Fibroblast of the aortic adventitia (primary cell): ENCODE measurements at regions not wholly inside any gene's neighbourhood (a gene's known extent, or its start where the extent isn't known, plus 50 kb on each side); places are given as distances from the start of the nearest gene placed in this dataset.
A peak's percentile ranks its signal among the peaks of the same experiment; 100 is the strongest.
"Not testable (repeated sequence)": the region's sequence is repeated elsewhere in the genome, so short reads cannot be mapped to it uniquely, and the experiment has no call there.

Source experiments
- DNase-seq: peaks from one replicate; pipeline ENCODE4 v3.0.0-alpha.2; 2010; ENCODE audit warnings: low read depth
- H3K4me3 ChIP-seq: 2 replicates; pipeline ENCODE4 v1.5.1; 2011; ENCODE audit warnings: low read depth, mild to moderate bottlenecking, control low read depth, low read length, moderate library complexity
- CTCF ChIP-seq: IDR thresholded peaks from 2 replicates; pipeline ENCODE4 v1.5.1; 2011; ENCODE audit warnings: mild to moderate bottlenecking, low read length, control low read depth, inconsistent platforms; ENCODE audit not compliant: insufficient read depth

DNA sequence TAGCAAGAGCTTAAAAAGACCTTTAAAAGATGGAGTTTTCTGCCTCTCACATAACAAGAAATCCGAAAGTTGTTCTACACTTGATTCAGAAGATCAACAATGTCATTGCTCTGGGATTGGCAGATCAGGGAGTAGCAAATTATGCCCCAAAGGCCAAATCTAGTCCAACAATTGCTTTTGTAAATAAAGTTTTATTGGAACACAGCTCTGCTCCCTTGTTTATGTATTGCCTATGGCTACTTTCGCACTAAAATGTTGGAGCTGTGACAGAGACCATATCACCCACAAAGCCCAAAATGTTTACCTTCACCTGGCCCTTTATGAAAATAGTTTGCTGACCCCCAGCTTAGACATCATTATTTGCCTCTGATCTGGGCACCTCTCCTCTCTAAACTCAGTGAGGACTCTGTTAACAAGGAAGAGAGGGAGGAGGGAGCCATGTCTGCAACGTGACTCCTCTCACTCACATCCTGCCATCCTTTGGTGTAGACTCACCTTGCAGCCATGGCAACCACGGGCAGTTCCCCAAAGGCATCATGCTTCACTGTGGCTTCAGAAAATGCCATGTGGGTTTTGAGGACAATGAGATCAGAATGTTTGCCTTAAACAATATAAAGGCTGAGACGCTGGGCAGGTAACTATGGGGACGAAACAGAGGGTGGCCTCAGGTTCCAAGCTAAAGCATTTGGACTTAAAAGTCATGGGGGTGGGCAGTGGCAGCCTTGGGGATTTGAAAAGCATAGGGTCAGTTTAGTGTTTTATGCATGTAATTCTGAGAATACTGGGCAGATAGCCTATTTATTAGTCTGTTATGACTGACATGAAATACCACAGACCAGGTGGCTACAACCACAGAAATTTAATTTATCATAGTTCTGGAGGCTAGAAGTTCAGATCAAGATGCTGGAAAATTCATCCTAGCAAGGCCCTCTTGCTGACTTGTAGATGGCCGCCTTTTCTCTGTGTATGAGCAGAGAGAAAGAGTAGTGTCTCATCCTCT lies 149.7 kb upstream of the TNFAIP3 start:
- no peak overlapping the region for H3K4me3 ChIP-seq
- no peak for TF ChIP-seq CTCF
- DNase-seq, result no peak

DNA sequence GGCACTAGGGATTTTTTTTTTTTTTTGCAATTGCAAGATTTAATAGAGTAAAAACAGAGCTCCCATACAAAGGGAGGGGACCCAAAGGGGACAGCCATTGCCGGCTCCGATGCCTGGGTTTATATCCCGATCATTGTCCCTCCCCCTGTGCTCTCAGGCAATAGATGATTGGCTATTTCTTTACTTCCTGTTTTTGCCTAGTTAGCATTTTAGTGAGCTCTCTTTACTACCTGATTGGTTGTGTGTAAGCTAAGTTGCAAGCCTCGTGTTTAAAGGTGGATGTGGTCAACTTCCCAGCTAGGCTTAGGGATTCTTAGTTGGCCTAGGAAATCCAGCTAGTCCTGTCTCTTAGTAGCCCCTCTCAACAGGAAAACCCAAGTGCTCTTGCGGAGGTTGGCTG lies 148.2 kb upstream of the TNFAIP3 start:
- H3K4me3 ChIP-seq, DNase-seq: not testable (repeated sequence)

GRCh38 chr6:137722749-137723272 lies 144.2 kb upstream of the TNFAIP3 start:
- peak; percentile 58 for DNase-seq
- TF ChIP-seq CTCF, result no peak
- H3K4me3 ChIP-seq, result no peak overlapping the region

GRCh38 chr6:137723273-137724017 lies 143.6 kb upstream of the TNFAIP3 start:
- no peak overlapping the region for H3K4me3 ChIP-seq
- no peak for TF ChIP-seq CTCF
- DNase-seq, result no peak

GRCh38 chr6:137724018-137724403 lies 143.0 kb upstream of the TNFAIP3 start:
- no peak overlapping the region for H3K4me3 ChIP-seq
- no peak for DNase-seq
- no peak for TF ChIP-seq CTCF

GRCh38 chr6:137724495-137725211 lies 142.4 kb upstream of the TNFAIP3 start:
- DNase-seq, result no peak
- H3K4me3 ChIP-seq, result no peak overlapping the region
- TF ChIP-seq CTCF, result no peak
